Cardiac fibroblast (primary cell): ENCODE measurements at regions not wholly inside any gene's neighbourhood (a gene's known extent, or its start where the extent isn't known, plus 50 kb on each side); places are given as distances from the start of the nearest gene placed in this dataset.

Experiments
- DNase-seq, 2 donors: peaks; one replicate each; pipeline versions ENCODE4 v3.0.0 to v3.0.0-alpha.2; 2010; ENCODE audit warnings: low read depth in 2 of 2
- H3K4me3 ChIP-seq, 2 donors: replicated peaks in 1 of 2; 1 replicate in 1 of 2; 2 replicates in 1 of 2; pipeline ENCODE4 v1.5.1; 2011; ENCODE audit warnings: low read depth in 2 of 2, low read length in 2 of 2, mild to moderate bottlenecking in 2 of 2, moderate library complexity in 1 of 2
- CTCF ChIP-seq: IDR thresholded peaks from one replicate; pipeline ENCODE4 v1.5.1; 2011; ENCODE audit warnings: low read depth, mild to moderate bottlenecking, low read length, inconsistent platforms

- no peak for TF ChIP-seq CTCF
- DNase-seq, result no peak
- H3K4me3 ChIP-seq, result no peak overlapping the region
These were observed 51.3 kb upstream of the EGFL6 start for GRCh38 chrX:13518126-13518525.

GRCh38 chrX:13515211-13515930 lies 54.0 kb upstream of the EGFL6 start:
- no peak for TF ChIP-seq CTCF
- H3K4me3 ChIP-seq, result no peak overlapping the region
- no peak for DNase-seq

DNA sequence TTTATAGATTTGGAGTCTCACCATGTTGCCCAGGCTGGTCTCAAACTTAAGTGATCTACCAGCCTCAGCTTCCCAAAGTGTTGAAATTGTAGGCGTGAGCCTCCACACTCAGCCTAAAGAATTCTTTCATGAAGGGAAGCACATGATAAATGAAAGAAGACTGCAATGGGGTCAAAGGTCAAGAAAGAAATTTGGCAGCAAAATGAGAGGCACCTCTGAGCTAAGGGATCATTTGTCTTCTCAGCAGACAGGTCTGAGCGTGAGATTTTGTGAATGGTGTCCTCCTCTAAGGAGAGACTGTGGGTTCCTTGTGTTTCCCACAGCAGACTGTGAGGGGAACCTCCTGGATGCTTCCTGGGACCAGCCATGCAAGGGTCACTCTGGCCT lies 57.5 kb upstream of the EGFL6 start:
- no peak for TF ChIP-seq CTCF
- peak in 1 of 2 donors; percentile 46 for DNase-seq
- no peak overlapping the region for H3K4me3 ChIP-seq

DNA sequence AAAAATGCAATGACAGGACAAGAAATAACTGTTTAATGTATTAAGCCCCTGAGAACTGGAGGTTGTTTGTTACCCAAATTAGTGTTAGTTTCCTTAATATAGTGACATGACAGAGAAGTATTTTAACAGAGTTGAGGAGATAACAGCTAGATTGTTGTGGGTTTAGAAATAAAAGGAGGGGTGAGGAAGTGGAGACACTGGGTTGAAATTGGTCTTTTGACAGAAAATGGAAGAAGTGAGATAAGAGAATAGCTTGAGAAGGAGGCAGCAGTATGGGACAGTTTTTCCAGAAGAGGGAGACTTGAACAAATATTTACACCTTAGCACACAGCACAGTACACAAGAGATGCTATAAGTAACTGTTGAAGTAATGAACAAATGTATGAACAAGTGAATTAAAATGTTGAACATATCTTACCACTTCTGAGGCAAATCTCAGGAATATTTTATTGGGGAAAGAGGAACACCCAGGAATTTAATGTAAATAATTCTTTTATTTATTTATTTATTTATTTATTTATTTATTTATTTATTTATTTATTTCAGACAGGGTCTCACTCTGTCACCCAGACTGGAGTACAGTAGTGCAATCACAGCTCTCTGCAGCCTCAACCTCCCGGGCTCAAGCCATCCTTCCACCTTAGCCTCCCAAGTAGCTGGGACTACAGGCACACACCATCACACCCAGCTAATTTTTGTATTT lies 58.0 kb upstream of the EGFL6 start:
- DNase-seq, result no peak
- no peak for TF ChIP-seq CTCF
- no peak overlapping the region for H3K4me3 ChIP-seq

DNA sequence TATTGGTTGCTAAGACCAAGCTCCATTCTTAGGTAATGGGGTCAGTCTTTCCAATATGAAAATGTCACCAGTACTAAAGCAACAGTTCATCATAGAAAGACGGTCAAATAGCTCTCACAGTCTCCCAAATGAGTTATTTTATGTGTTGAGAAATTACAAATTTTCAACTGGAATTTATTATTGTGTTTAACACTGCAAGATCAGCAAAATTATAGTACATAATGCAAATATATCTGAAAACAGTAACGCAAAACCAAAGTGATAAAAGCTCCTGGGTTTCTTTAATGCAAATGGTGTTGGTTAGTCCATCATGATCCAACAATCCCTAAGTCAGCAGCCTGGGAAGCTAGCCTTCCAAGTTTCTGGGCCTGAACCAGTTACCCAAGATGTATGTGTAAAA lies 61.5 kb upstream of the EGFL6 start:
- TF ChIP-seq CTCF, result no peak
- DNase-seq, result no peak

GRCh38 chrX:13506574-13506973 lies 62.8 kb upstream of the EGFL6 start:
- DNase-seq, result peak; percentile 62 to 67
- TF ChIP-seq CTCF, result peak; percentile 58
- no peak overlapping the region for H3K4me3 ChIP-seq

More for the DNA sequence above, 61.5 kb upstream of the EGFL6 start:
- no peak overlapping the region for H3K4me3 ChIP-seq
